Aorta (tissue), 5 donors: ENCODE measurements at regions not wholly inside any gene's neighbourhood (a gene's known extent, or its start where the extent isn't known, plus 50 kb on each side); places are given as distances from the start of the nearest gene placed in this dataset.
A peak's percentile ranks its signal among the peaks of the same experiment; 100 is the strongest.

Experiments used
- ATAC-seq: fragments of 200-7000 bp; cut with Tn5 transposase; one replicate; pipeline ENCODE4 v1.9.1; 2022; ENCODE audit warnings: moderate library complexity; ENCODE audit not compliant: low FRiP score
- DNase-seq, 2 donors: peaks; one replicate each; pipeline ENCODE4 v3.0.0-alpha.2; 2020
- H3K27ac ChIP-seq, 2 donors: one replicate each; pipeline ENCODE4 v1.5.1; 2013; ENCODE audit warnings: low read length in 2 of 2, mild to moderate bottlenecking in 2 of 2, moderate library complexity in 2 of 2, control low read depth in 1 of 2, inconsistent platforms in 1 of 2, low read depth in 1 of 2
- H3K27me3 ChIP-seq, 2 donors: one replicate each; pipeline ENCODE4 v1.6.1; 2013; ENCODE audit warnings: control low read depth in 1 of 2, low read length in 1 of 2, mild to moderate bottlenecking in 1 of 2, moderate library complexity in 1 of 2; ENCODE audit not compliant: insufficient read depth in 2 of 2, control insufficient read depth in 1 of 2
- H3K36me3 ChIP-seq, 2 donors: one replicate each; pipeline ENCODE4 v1.6.1; 2013; ENCODE audit warnings: control low read depth in 1 of 2, low read length in 1 of 2, mild to moderate bottlenecking in 1 of 2; ENCODE audit not compliant: insufficient read depth in 2 of 2, control insufficient read depth in 1 of 2
- H3K4me1 ChIP-seq, 2 donors: one replicate each; pipeline ENCODE4 v1.6.1; 2013; ENCODE audit warnings: low read length in 2 of 2, control low read depth in 1 of 2, mild to moderate bottlenecking in 1 of 2, moderate library complexity in 1 of 2; ENCODE audit not compliant: insufficient read depth in 2 of 2, control insufficient read depth in 1 of 2
- H3K4me3 ChIP-seq, 2 donors: one replicate each; pipeline ENCODE4 v1.5.1; 2013; ENCODE audit warnings: low read length in 2 of 2, control low read depth in 1 of 2, mild to moderate bottlenecking in 1 of 2
- H3K9me3 ChIP-seq: one replicate; pipeline ENCODE4 v1.6.1; 2013; ENCODE audit warnings: mild to moderate bottlenecking, low read length; ENCODE audit not compliant: control insufficient read depth
- WGBS, 2 donors: extraction: QIAGEN DNeasy Blood & Tissue Kit; methylation state at CpG; one replicate each; pipeline ENCODE4 v1.1.7; 2013; 5-methylcytosine and 5-hydroxymethylcytosine counted together
- intact Hi-C, 2 donors: fragments of 100-400 bp; cut with DNase I; formaldehyde crosslinking; loops; one replicate each; pipeline versions ENCODE4 v1.14.2 to v1.15.0; 2022
- donor health status: healthy with polysubstance abuse.
- donor health status: Bipolar disorder and iron deficiency.
- donor health status: DM: no; HTN: no; CAD: no.
- donor health status: DM: no; HTN: no; CAD: no.
- donor health status: DM: yes; HTN: yes; CAD: no.

DNA sequence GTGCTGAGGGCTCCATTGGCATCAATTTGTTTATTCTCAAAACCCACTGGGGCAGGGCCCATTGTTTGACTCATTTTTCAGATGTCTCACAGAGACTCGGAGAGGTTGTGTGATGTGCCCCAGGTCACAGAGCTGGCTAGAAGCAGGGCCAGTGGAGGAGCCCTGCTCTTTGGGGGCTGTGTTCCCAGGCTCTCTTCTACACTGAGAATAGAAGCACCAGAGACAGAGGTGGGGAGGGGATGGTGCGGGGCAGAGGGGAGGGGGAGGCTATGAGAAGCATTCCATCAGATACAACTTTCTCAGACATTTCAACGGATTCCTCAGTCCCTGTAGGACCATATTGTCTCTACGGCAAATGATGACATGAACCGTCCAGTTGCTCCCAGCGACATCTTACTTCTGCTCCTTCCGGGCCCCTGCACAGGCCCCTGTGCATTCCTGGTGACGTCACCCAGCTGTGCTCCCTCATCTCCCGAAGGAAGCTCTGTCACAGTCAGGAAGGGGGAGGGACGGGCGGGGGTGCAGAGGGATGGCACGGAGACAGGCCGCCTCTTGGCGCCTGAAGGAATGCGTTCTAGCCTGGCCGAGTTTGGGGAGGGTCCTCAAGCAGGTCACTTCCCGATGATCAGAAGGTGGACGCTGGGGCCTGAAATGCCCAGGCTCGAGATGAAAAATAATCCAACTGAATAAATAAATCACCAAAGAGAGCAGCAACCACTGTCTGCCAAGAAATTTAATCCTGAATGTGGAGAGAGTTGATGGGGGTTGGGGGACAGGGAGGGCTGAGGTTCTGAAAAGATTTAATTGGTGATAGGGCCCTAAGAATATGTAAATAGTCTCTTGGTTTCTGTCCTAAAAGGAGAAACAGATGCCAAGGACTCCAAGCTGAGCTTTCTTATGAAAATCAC, 114.1 kb downstream of the NOG start:
- ATAC-seq (no peak), DNase-seq (no peak)
- Histone ChIP-seq H3K36me3 (no peaks in the 10 kb centered on the region), H3K27ac (no peak overlapping the region), H3K4me3 (no peak overlapping the region), H3K9me3 (no peaks in the 10 kb centered on the region), H3K27me3 (no peaks in the 10 kb centered on the region), H3K4me1 (no peaks in the 10 kb centered on the region)
- intact Hi-C loops, result no loop called here
- WGBS, 2 donors, result 24 to 34% methylated on average over 19 of the region's 19 CpGs

DNA sequence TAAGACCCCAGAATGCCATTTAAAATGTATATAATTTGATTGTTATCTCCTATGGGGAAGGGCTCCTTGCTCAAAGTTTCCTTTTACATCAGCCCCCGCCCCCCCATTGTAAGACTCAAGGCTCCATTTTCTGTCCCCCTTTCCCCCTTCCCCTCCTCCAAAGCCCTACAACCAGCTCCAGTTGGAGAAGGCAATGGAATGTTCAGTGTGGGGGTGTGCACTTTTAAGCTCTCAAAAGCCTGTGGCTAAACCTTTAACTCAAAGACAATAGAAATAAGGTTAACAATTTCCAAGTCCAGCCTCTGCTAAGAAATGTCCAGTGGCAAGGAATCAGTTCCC, 114.7 kb downstream of the NOG start:
- no peak overlapping the region for H3K27ac ChIP-seq
- no peaks in the 10 kb centered on the region for H3K36me3 ChIP-seq
- WGBS, 2 donors, result 79 to 94% methylated on average over 1 of the region's 1 CpG
- no peak overlapping the region for H3K4me3 ChIP-seq
- H3K4me1 ChIP-seq, result no peaks in the 10 kb centered on the region
- H3K9me3 ChIP-seq, result no peaks in the 10 kb centered on the region
- no peaks in the 10 kb centered on the region for H3K27me3 ChIP-seq
- DNase-seq, result no peak
- no peak for ATAC-seq
- intact Hi-C loops, result no loop called here

DNA sequence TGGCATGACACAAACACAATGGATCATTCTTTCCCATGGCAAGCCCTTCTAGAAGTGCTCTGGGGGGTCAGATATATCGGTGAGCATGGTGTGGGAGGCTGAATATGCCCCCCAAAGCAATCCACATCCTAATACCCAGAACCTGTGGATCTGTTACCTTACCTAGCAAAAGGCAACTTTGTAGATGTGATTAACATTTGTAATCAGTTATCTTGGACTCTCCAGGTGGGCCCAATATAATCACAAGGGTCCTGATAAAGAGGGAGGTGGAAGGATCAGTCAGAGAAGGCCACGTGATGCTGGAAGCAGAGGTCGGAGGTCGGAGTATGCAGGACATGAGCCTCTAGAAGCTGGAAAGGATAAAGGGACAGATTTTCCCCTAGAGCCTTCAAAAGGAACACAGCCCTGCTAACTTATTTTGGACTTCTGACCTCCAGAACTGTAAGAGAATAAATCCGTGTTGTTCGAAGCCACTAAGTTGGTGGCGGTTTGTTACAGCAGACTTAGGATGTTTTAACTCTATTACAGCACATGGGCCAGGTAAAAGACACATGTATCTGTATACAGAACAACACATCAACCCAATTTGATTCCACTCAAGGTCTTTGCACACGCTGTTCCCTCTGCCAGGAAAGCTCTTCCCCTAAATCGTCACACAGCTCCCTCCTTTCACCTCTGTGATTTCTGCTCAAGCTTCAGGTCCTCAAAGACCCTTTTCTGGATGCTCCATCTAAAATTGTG, 115.3 kb downstream of the NOG start:
- no peak overlapping the region for H3K27ac ChIP-seq
- 89 to 93% methylated on average over 9 of the region's 9 CpGs for WGBS, 2 donors
- H3K4me3 ChIP-seq, result no peak overlapping the region
- DNase-seq (no peak), ATAC-seq (no peak)
- H3K9me3 ChIP-seq, result no peaks in the 10 kb centered on the region
- no peaks in the 10 kb centered on the region for H3K36me3 ChIP-seq
- H3K4me1 ChIP-seq, result no peaks in the 10 kb centered on the region
- intact Hi-C loops, result no loop called here
- H3K27me3 ChIP-seq, result no peaks in the 10 kb centered on the region

GRCh38 chr17:56710986-56711385, 117.5 kb downstream of the NOG start:
- no peaks in the 10 kb centered on the region for H3K27me3 ChIP-seq
- H3K4me1 ChIP-seq, result no peaks in the 10 kb centered on the region
- no peak overlapping the region for H3K4me3 ChIP-seq
- no peak for ATAC-seq
- WGBS, 2 donors, result 89 to 90% methylated on average over 6 of the region's 6 CpGs
- no peak for DNase-seq
- no peak overlapping the region for H3K27ac ChIP-seq
- intact Hi-C loops, result no loop called here
- H3K9me3 ChIP-seq, result no peaks in the 10 kb centered on the region
- H3K36me3 ChIP-seq, result no peaks in the 10 kb centered on the region

DNA sequence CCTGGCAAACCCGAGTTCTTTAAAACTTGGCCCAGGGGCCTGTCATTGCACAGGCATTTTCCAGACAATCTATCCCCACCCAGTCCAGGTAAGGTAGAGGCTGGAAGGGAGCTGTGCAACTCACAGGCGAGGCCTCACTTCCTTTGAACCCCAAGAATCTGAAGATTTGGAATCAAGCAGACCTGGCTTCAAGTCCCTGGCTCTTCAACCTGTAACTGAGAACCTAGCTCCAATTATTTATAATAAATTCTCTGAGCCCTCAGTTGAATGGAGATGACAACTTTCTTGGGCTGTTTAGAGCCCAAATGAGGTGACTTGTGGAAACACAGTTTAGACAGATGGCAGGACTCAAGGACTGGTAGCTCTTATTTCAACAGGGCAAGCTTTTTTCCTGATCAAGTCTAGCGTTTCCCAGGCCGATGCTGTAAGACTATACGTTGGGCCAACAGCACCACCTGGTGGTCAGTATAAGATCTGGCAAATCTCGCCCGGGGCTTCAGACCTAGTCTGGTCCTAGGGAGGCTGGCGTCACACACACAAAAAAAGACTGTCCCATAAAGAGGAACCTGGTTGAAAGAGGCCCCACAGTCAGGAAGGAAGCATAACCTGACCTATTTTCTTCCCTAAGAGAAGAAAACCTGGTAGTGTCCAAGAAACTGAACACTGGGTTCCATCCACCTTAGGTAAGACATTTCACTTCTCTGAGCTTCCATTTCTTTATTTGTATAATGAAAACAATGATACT, 117.9 kb downstream of the C17orf67 start:
- Histone ChIP-seq H3K27me3 (no peaks in the 10 kb centered on the region), H3K27ac (no peak overlapping the region), H3K4me3 (no peak overlapping the region), H3K9me3 (no peaks in the 10 kb centered on the region), H3K36me3 (no peaks in the 10 kb centered on the region), H3K4me1 (no peaks in the 10 kb centered on the region)
- DNase-seq (peak; percentile 81 to 89), ATAC-seq (peak; percentile 92)
- intact Hi-C loops, result loop anchor here (2.0 to 5.0 kb wide), 2 partner anchors 67 to 123 kb away; partner anchors contain the start of gene NOG (in 2 of the 2)
- WGBS, 2 donors, result 19 to 20% methylated on average over 8 of the region's 8 CpGs

GRCh38 chr17:56717471-56717870, 116.2 kb downstream of the C17orf67 start:
- no peak for ATAC-seq
- no peaks in the 10 kb centered on the region for H3K27me3 ChIP-seq
- no peak overlapping the region for H3K27ac ChIP-seq
- intact Hi-C loops, result loop anchor here in 1 of 2 donors (5.0 kb wide), 1 partner anchor 65 kb away; no protein-coding TSS in a partner anchor
- no peak overlapping the region for H3K4me3 ChIP-seq
- no peaks in the 10 kb centered on the region for H3K36me3 ChIP-seq
- H3K9me3 ChIP-seq, result no peaks in the 10 kb centered on the region
- 94 to 97% methylated on average over 4 of the region's 4 CpGs for WGBS, 2 donors
- H3K4me1 ChIP-seq, result no peaks in the 10 kb centered on the region
- no peak for DNase-seq

DNA sequence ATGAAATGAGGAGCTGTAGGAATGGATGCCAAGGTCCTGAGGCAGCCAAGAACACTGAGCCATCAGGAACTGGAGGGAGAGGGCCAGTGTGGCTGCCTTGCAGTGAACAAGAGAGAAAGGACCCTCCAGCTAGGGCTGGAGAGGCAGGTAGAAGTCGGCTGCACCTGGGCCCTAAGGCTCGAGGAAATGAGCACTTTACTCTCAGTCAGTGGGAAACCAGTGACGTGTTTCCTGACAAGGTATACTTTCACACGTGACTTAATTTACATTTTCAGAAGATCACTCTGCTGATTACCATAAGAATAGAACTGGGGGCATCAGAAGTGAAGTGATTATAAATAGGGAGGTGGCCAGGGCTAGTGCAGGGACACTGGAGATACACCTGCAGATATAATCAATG, 115.2 kb downstream of the C17orf67 start:
- WGBS, 2 donors, result 71 to 77% methylated on average over 4 of the region's 4 CpGs
- intact Hi-C loops, result loop anchor here in 1 of 2 donors (5.0 kb wide), 1 partner anchor 64 kb away; no protein-coding TSS in a partner anchor
- ATAC-seq (no peak), DNase-seq (no peak)
- H3K4me3 ChIP-seq, result no peak overlapping the region
- H3K27me3 ChIP-seq, result no peaks in the 10 kb centered on the region
- no peaks in the 10 kb centered on the region for H3K4me1 ChIP-seq
- H3K9me3 ChIP-seq, result no peaks in the 10 kb centered on the region
- no peak overlapping the region for H3K27ac ChIP-seq
- no peaks in the 10 kb centered on the region for H3K36me3 ChIP-seq

DNA sequence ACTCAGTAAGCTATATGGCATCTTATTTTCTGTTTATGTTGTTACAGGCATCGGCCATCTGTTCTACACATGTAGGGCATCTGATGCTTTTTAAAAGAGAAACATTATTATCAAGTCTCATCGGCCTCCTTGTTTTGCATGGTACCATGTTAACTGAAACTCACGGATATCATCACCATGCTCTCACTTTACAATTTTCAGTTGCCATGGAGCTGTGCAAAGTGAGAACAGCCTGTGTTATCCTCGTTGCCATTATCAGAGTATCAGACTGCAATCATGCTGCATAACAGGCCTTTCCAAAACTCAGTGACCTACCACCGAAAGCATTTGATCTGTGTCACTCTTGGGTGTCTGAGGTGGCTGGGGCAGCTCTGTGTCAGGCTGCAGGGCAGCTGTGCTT, 110.3 kb downstream of the C17orf67 start:
- H3K27me3 ChIP-seq, result no peaks in the 10 kb centered on the region
- no peaks in the 10 kb centered on the region for H3K4me1 ChIP-seq
- intact Hi-C loops, result no loop called here
- H3K9me3 ChIP-seq, result no peaks in the 10 kb centered on the region
- H3K36me3 ChIP-seq, result no peaks in the 10 kb centered on the region
- DNase-seq (no peak), ATAC-seq (peak; percentile 6)
- 78 to 82% methylated on average over 5 of the region's 5 CpGs for WGBS, 2 donors
- no peak overlapping the region for H3K27ac ChIP-seq
- no peak overlapping the region for H3K4me3 ChIP-seq
